ENCODE measurements at regions not wholly inside any gene's neighbourhood (a gene's known extent, or its start where the extent isn't known, plus 50 kb on each side); places are given as distances from the start of the nearest gene placed in this dataset.
"Not testable (repeated sequence)": the region's sequence is repeated elsewhere in the genome, so short reads cannot be mapped to it uniquely, and the experiment has no call there.

DNA sequence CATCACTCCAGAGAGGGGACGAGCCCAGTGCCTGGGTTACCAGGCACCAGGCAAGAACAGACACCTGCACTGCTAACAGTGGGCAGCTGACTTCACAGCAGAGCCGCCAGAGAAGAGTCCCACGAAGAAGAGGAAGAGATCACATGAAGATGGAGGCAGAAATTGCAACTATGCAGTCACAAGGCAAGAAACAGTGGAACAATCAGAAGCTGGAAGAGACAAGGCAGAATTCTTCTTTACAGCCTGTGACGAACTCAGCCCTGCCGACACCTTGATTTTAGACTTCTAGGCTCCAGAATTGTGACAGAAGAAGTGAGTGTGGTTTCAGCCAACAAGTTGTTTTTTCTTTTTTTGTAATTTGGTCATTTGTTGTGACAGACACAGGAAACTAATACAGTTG is 59.2 kb downstream of the IL12A start:
- no peak for DNase-seq

DNA sequence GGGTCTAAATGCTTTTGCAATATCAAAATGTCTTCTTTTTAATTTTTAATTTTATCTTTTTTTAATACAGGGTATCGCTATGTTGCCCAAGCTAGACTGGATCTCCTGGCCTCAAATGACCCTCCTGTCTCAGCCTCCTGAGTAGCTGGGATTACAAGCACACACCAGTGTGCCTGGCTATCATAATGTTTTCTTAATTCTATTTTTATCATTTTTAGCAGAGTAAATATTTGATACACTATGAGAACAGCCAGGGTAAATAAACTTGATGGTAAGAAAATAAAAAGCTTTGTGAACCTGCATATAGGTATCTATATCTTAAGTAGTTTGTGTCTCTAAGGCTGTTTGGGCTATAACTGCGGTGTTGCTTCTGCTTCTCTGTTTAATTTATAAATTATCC is 60.4 kb downstream of the IL12A start:
- DNase-seq, result no peak

DNA sequence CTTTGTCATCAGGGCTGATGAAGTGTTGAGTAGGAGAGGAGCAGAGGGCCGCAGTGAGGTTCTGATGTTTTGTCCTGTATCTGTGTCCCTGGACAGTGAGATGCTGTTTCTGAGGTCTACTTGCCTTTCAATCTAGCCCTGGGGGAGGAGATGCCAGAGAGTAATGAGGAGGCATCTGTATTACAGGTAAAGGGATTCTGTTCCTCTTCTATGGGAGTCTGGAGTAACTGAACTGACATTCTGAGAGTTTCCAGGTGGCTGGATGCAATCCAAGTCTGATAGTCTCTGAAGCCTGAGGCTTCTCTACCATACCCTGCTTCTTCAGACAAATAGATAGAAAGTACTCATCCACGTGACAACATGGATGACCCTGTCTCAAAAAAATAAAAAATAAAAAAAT is 60.9 kb downstream of the IL12A start:
- DNase-seq, result no peak

DNA sequence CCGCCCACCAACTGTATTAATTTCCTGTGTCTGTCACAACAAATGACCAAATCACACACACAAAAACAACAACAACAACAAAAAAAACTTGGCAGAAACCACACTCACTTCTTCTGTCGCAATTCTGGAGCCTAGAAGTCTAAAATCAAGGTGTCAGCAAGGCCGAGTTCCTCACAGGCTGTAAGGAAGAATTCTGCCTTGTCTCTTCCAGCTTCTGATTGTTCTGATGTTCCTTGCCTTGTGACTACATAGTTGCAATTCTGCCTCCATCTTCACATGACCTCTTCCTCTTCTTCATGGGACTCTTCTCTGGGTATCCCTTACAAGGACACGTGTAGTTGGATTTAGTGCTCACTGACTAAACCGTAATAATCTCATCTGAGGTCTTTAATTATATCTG is 61.4 kb downstream of the IL12A start:
- DNase-seq, result no peak

DNA sequence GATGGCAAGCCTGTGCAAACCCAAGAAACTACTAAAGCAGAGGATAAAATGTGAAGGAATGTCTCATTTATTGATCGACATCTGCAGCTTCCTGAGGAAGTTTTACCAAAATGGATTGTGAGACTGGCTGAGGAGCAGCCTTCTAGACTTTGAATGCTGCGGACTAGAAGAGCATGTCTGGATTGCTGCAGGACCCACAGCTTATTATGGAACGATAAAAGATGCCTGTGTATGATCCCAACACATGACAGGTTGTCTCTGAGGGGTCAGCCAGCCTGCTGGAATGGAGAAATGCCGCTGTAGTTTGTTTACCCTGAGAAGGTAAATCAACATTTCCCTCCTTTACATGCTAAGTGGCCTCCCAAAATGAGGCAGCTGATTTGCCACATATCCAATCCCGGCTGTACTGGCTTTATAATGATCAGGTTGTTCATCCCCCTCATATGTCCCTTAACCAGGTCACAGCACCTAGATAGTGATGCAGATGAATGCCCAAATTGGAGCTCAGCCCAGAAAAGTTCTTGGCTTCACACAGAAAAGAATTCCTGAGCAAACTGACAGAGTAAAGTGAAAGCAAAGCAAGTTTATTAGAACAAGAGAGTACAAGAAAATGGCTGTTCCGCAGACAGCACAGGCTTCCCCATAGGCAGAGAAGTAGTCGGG is 63.9 kb downstream of the IL12A start:
- no peak for DNase-seq

DNA sequence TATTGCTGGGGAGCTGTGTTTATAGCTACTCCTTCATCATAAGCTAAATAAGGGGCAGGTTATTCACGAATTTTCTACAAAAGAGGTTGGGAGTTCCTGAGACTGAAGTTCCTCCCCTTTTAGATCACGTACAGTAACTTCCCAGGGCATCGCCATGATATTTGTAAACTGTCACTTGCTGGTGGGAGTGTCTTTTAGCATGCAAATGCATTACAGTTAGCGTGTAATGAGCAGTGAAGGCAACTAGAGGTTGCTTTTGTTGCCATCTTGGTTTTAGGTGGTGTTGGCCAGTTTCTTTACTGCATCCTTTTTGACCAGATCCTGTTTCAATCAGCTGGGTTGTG is 64.4 kb downstream of the IL12A start:
- DNase-seq, result no peak

DNA sequence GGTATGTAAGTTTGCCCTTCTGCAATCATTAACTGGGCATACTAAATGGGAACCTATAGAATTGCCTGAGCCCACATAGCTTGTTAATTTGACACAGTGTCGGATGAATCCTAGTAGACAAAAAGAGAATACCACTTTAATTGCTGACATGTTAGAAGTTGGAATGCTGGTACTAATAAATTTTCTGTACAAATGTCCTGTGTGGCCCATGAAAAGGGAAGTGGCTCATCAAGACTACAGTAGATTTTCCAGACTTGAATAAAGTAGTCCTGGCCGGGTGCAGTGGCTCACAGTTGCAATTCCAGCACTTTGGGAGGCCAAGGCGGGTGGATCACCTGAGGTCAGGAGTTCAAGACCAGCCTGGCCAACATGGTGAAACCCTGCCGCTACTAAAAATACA is 66.2 kb downstream of the IL12A start:
- not testable (repeated sequence) for DNase-seq

DNA sequence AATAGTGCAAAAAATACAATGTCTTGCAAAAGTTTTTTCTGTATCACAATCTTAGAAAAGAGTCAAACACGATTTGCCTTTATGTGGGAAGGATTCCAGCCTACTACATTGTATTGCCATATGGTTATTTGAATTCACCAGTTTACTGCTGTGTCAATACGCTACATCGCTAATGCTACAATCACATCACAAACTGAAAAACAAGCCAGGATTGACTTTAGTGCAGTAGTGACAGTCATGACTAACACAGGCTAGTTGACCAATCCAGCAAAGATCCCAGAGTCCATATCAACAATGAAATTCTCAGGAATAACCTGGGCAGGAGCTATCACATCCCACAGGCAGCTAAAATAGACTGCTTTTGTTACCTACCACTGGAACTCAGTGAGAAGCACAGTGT is 67.0 kb downstream of the IL12A start:
- DNase-seq, result no peak

DNA sequence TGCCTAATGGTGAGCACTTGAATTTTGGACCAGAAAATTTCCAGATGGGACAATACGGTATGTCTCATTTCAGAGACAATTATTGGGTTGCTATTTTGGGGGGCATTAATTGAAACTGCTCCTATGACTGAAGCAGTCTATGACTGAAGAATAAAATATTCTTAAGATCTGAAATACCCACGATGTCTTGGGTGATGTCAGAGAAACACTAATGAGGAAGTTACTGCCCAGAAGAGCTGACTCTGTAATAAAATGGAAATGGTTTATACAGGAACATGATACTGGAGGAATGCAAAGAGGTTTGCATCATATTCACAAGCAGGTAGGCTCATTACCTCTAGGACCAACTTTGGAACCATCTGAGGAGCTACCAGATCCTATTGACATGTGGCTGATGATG is 68.7 kb downstream of the IL12A start:
- no peak for DNase-seq

DNA sequence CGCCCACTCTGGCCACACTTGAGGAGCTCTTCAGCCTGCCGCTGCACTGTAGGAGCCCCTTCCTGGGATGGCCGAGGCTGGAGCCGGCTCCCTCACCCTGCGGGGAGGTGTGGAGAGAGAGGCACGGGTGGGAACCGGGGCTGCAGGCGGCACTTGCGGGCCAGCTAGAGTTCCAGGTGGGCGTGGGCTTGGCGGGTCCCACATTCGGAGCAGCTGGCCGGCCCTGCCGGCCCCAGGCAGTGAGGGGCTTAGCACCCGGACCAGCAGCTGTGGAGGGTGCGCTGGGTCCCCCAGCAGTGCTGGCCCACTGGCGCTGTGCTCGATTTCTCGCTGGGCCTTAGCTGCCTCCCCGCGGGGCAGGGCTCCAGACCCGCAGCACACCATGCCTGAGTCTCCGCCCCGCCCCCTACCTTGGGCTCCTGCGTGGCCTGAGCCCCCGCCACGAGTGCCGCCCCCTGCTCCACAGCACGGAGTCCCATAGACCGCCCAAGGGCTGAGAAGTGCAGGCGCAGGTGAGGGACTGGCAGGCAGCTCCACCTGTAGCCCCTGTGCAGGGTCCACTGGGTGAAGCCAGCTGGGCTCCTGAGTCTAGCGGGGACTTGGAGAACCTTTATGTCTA is 71.9 kb downstream of the IL12A start:
- DNase-seq, result no peak

DNA sequence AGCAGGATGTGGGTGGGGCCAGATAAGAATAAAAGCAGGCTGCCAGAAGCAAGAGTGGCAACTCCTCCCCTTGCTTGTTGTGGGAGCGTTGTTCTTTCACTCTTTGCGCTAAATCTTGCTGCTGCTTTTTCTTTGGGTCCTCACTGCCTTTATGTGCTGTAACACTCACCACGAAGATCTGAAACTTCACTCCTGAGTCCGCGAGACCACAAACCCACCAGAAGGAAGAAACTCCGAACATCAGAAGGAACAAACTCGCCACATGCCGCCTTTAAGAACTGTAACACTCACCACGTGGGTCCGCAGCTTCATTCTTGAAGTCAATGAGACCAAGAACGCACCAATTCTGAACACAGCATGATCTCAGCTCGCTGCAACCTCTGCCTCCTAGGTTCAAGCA is 72.9 kb downstream of the IL12A start:
- no peak for DNase-seq

DNA sequence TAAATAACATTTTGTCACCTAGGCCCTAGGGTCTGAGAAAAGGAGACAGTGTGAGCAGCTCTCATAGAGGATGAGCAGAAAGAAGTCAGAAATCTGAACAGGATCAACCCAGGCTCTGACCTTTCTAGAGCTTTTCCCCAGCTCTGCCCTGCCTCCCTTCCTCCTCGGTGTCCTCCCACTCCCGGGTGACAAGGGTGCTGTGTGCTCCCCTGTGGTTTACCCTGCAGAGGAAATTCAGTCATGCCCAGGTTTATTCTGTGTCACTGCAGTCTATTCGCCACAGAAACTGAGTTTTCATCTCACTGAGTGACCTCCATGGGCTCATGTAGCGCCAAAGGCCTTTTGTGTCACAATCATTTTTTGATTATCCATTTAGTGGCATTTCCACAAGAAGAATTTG is 76.6 kb downstream of the IL12A start:
- no peak for DNase-seq

DNA sequence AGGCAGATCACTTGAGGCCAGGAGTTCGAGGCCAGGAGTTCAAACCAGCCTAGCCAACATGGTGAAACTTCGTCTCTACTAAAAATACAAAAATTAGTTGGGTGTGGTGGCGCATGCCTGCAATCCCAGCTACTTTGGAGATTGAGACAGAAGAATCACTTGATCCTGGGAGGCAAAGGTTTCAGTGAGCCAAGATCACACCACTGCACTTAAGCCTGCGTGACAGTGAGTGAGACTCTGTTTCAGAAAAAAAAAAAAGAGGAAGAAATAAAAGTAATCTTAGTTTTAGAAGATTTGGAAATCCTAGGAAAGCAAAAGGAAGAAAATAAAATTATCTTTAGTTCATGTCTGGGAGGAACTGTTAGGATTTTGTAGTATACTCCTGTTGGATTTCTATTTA is 77.2 kb downstream of the IL12A start:
- no peak for DNase-seq

DNA sequence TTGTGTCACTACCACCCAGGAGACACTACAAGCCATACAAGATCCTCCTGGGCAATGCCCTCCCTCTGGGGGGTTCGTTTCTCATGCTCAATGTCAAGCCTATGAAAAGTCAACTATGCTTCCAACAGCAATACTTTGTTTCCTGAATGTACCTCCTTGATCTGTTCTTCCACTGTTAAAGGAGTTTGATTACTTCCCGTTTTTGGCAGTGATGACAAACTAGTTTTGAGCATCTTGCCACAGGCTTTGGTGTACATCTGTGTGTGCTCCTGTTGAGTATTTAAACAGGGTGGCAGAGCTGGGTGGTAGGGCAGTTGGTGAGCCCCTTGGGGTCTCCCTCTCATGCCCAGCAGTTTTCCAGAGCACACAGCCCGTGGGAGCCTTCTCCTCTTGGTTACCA is 81.4 kb downstream of the IL12A start:
- no peak for DNase-seq

DNA sequence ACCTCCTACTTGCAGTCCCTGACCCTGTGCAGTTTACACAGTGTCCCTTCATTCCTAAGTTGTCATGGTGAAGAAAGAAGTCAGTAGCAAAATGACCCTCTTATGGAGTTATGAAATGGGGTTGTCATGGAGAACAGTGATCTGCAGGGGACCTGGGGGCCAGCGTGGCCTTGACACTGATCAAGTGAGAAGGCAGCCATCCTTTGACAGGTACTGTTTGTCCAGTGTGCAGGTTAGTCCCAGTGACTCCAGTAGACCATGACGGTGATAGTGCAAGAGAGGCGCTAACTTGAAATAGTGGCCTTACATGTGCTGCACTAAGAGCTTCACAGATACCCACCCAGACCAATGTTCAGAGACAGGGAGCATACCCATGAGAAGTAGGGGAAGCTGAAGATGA is 87.9 kb downstream of the IL12A start:
- DNase-seq, result no peak

DNA sequence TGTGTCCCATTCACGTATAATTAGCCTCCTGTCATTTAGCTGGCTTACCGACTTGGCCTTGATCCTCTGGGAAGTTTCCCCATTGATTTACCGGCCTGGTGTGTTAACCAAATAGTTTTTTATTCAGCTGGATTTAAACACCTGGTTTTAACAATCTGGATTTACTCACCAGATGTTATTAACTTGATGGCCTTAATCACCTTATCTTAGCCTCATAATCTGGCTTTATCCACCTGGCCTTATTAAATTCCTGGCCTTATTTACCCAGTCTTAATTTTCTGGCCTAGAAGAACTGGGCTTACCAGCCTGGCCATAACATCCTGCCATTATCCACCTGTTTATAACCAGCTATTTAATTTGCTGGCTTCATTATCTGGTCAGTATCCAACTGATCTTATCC is 89.9 kb downstream of the IL12A start:
- DNase-seq, result no peak

DNA sequence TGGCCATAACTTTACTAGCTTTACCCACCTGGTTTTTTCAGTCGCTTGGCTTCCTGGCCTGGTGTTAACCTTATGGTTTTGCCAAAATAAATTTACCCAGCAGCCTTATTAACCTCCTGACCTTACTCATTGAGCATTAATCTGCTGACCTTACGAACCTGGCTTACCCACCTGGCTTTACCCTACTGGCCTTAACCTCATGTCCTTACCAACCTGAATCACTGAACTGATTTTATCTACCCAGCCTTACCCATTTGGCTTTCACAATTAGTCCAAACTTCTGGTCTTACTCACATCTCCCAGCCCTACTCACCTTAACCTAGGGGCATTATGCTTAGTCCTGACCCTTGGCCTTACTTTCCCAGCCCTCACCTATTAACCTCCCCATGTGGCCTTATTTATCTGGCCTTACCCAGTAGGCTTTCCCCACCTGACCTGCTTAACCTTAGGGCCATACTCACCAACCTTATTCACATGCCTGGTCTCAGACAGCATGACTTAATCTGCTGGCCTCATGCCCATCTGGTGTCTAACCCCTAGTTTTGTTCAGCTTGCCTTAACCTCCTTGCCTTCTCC is 93.4 kb downstream of the IL12A start:
- no peak for DNase-seq

DNA sequence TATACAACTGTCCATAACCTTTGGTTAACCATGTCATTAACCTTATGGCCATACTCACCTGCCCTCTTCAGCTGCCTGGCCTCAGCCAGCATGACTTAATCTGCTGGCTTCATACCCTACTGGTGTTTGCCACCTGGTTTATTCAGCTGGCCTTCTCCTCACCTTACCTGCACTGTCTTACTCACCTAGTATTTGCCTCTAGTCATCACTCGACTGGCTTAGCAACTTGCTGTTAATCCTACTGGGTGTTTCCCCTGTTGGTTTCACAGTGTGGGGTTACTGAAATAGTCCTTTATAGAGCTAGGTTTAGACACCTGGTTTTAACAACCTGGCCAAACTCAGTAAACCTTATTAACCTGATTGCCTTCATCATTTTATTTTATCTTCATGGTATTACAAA is 96.4 kb downstream of the IL12A start:
- DNase-seq, result no peak

DNA sequence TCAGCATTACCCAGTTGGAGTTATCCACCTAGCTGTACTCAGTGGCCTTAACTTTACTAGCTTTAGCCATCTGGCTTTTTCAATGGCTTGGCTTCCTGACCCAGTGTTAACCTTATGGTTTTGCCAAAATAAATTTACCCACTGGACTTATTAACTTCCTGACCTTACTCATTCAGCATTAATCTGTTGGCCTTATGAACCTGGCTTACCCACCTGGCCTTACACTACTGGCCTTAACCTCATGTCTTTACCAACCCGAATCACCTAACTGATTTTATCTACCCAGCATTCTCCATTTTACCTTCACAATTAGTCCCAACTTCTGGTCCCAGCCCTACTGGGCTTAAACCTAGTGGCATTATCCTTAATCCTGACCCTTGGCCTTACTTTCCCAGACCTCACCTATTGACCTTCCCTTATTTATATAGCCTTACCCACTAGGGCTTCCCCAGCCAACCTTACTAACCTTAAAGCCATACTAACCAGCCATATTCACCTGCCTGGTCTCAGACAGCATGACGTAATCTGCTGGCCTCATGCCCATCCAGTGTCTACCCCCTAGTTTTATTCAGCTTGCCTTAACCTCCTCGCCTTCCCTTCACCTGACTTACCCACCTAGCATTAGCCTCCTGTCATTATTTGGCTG is 100.0 kb downstream of the IL12A start:
- no peak for DNase-seq

DNA sequence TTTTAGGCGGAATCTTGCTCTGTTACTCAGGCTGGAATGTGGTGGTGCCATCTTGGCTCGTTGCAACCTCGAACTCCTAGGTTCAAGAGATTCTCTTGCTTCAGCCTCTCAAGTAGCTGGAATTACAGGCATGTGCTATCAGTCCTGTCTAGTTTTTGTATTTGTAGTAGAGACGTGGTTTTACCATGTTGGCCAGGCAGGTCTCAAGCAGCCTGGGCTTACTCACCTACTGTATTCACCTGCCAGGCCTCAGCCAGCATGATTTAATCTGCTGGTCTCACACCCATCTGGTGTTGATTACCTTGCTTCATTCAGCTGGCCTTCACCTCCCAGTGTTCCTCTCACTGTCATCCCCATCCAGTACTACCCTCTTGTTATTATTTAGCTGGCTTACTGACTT is 102.0 kb downstream of the IL12A start:
- no peak for DNase-seq

DNA sequence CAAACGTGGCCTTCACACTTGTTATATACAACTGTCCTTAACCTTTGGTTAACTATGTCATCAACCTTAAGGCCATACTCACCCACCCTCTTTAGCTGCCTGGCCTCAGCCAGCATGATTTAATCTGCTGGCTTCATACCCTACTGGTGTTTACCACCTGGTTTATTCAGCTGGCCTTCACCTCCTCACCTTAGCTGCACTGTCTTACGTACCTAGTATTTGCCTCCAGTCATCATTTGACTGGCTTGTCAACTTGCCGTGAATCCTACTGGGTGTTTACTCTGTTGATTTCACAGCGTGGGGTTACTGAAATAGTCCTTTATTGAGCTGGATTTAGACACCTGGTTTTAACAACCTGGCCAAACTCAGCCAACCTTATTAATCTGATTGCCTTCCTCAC is 102.8 kb downstream of the IL12A start:
- DNase-seq, result no peak

DNA sequence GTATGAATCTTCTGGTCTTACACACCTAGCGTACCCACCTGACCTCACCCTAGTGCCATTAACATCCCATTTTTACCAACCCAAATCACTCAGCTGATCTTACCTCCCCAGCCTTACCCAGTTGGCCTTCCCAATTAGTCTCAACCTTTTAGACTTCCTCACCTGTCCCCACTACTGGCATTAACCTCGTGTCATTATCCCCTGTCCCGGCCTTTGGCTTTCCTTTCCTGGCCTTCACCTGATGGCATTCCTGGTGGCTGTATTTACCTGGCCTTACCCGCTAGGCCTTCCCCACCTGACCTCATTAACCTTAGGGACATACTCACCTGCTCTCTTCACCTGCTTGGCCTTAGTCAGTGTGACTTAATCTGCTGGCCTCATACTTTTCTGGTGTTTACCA is 104.1 kb downstream of the IL12A start:
- DNase-seq, result no peak

DNA sequence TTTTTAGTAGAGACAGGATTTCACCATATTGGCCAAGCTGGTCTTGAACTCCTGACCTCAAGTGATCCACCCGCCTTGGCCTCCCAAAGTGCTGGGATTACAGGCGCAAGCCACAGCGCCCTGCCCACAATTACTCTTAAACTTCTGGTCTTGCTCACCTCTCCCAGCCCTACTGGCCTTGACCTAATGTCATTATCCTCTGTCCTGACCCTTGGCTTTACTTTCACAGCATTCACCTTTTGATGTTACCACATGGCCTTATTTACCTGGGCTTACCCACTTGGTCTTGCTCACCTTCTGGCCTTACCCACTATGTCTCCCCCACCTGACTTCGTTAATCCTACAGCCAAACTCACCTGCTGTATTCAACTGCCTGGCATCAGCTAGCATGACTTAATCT is 105.9 kb downstream of the IL12A start:
- no peak for DNase-seq

DNA sequence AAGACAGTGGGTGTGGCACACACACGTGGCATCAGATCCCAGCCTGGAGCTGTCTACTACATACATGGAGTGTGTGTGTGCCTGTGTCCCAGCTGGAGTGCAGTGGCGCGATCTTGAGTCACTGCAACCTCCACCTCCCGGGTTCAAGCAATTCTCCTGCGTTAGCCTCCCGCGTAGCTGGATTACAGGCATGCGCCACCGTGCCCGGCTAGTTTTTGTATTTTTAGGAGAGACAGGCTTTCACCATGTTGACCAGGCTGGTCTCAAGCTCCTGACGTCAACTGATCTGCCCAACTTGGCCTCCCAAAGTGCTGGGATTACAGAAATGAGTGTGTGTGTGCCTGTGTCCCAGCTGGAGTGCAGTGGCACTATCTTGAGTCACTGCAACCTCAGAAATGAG is 108.8 kb downstream of the IL12A start:
- no peak for DNase-seq

All from stimulated activated CD8-positive, alpha-beta memory T cell treated with anti-CD3 and anti-CD28 coated beads, Interleukin-4, amount 100 ng/mL, for 48 hours (primary cell).